ENCODE measurements at regions not wholly inside any gene's neighbourhood (a gene's known extent, or its start where the extent isn't known, plus 50 kb on each side); places are given as distances from the start of the nearest gene placed in this dataset.

- TF ChIP-seq, protein P1, sequence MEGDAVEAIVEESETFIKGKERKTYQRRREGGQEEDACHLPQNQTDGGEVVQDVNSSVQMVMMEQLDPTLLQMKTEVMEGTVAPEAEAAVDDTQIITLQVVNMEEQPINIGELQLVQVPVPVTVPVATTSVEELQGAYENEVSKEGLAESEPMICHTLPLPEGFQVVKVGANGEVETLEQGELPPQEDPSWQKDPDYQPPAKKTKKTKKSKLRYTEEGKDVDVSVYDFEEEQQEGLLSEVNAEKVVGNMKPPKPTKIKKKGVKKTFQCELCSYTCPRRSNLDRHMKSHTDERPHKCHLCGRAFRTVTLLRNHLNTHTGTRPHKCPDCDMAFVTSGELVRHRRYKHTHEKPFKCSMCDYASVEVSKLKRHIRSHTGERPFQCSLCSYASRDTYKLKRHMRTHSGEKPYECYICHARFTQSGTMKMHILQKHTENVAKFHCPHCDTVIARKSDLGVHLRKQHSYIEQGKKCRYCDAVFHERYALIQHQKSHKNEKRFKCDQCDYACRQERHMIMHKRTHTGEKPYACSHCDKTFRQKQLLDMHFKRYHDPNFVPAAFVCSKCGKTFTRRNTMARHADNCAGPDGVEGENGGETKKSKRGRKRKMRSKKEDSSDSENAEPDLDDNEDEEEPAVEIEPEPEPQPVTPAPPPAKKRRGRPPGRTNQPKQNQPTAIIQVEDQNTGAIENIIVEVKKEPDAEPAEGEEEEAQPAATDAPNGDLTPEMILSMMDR (IDR thresholded peaks at IDR 0.05; ENCODE audit: low read depth, low read length): no peak
- H3K4me3 ChIP-seq (ENCODE audit: low read depth, low read length): no peak overlapping the region
These were observed 197.4 kb upstream of the HDAC4 start for GRCh38 chr2:239598011-239598731.

GRCh38 chr2:239597216-239597615 is 196.4 kb upstream of the HDAC4 start:
- TF ChIP-seq, protein P1 (IDR thresholded peaks at IDR 0.05; ENCODE audit: low read depth, low read length): no peak
- no peak overlapping the region for H3K4me3 ChIP-seq (ENCODE audit: low read depth, low read length)

GRCh38 chr2:239596792-239597191 is 196.0 kb upstream of the HDAC4 start:
- TF ChIP-seq, protein P1 (IDR thresholded peaks at IDR 0.05; ENCODE audit: low read depth, low read length): no peak
- no peak overlapping the region for H3K4me3 ChIP-seq (ENCODE audit: low read depth, low read length)

DNA sequence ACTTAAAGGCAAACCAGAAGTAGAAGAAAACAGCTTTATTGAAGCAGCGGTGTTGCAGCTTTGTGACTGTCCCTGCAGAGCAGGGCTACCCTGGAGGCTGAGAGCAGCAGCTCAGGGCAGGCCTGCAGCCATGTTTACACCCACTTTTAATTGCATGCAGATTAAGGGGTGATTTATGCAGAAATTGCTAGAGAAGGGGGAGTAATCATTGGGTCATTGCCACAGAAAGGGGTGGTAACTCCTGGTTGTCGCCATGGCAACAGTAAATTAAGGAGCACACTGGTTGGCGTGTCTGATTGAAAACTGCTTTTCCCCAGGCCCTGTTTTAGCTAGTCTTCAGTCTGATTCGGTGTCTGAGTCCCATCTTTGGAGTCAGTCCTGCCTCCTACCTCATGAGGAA is 195.4 kb upstream of the HDAC4 start:
- TF ChIP-seq, protein P1 (IDR thresholded peaks at IDR 0.05; ENCODE audit: low read depth, low read length): no peak
- no peak overlapping the region for H3K4me3 ChIP-seq (ENCODE audit: low read depth, low read length)

GRCh38 chr2:239595726-239596125 is 194.9 kb upstream of the HDAC4 start:
- TF ChIP-seq, protein P1 (IDR thresholded peaks at IDR 0.05; ENCODE audit: low read depth, low read length): no peak

DNA sequence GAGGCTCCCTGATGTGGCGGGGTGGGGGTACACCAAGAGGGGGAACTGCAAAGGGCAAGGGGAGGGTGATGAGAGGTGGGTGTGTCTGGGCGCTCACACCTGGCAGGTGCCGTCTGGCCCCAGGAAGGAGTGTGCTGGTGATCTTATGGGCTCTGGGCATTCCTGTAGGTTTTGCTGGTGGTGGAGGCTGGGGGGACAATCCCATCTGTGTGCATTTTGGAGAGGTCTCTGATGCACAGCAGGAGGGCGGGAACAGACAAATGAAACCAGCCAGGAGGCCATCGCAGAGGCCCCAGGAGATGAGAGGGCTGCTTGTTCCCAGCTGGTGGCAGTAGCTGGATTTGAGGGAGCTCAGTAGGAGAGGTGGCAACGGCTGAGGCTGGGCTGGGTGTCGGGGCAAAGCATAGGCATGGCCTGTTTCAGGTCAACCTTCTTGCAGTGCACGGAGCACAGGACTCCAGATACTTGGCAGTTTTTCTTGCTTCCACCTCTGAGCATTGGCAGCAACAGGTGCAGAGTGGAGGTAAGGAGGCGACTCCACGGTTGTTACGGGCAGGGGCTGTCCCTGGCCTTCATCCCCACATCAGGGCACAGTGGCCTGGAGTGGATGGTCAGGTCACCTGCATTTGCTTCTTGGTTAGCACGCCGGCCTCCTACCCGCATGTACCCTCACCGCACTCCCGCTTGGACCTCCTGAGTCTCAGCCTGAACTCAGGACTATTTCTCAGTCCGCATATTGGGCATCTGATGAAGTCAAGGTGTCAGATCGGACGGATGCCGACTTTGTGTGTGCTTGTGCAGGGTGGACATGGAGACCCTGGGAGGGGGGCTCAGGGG is 194.2 kb upstream of the HDAC4 start:
- no peak overlapping the region for H3K4me3 ChIP-seq (ENCODE audit: low read depth, low read length)
- TF ChIP-seq, protein P1 (IDR thresholded peaks at IDR 0.05; ENCODE audit: low read depth, low read length): no peak

More at GRCh38 chr2:239595726-239596125, 194.9 kb upstream of the HDAC4 start:
- H3K4me3 ChIP-seq (ENCODE audit: low read depth, low read length): no peak overlapping the region

Data from WI38 (cell line).